Sigmoid colon (tissue), 3 donors: ENCODE measurements at regions not wholly inside any gene's neighbourhood (a gene's known extent, or its start where the extent isn't known, plus 50 kb on each side); places are given as distances from the start of the nearest gene placed in this dataset.

Source experiments
- POLR2A ChIP-seq, 2 donors: fragments of 450-650 bp; IDR thresholded peaks; one replicate each; pipeline ENCODE4 v1.6.1; 2016; ENCODE audit warnings: antibody characterized with exemption in 2 of 2, mild to moderate bottlenecking in 2 of 2, moderate library complexity in 2 of 2
- TF ChIP-seq, protein P1 (sequence below), 4 experiments: fragments of 450-650 bp in 3 of 4; fragments of 200-600 bp in 1 of 4; IDR thresholded peaks; one replicate each; pipeline ENCODE4 v1.5.1; 2016 to 2019; ENCODE audit warnings: antibody characterized with exemption in 4 of 4, mild to moderate bottlenecking in 3 of 4, moderate library complexity in 2 of 4

DNA sequence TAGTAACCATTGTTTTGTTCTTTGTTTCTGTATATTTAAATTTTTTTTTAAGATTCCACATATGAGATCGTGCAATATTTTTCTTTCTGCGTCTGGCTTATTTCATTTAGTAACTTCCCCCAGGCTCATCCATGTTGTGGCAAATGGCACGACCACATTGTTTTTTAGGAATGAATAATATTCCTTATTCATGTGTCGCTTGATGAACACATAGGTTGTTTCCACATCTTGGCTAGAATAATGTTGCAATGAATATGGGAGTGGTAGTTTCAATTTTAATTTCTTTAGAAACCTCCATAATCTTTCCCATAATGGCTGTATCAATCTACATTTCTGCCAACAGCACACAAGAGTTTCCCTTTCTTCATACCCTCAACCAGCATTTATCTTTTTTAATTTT, 166.8 kb upstream of the NR3C2 start:
- TF ChIP-seq, protein P1, sequence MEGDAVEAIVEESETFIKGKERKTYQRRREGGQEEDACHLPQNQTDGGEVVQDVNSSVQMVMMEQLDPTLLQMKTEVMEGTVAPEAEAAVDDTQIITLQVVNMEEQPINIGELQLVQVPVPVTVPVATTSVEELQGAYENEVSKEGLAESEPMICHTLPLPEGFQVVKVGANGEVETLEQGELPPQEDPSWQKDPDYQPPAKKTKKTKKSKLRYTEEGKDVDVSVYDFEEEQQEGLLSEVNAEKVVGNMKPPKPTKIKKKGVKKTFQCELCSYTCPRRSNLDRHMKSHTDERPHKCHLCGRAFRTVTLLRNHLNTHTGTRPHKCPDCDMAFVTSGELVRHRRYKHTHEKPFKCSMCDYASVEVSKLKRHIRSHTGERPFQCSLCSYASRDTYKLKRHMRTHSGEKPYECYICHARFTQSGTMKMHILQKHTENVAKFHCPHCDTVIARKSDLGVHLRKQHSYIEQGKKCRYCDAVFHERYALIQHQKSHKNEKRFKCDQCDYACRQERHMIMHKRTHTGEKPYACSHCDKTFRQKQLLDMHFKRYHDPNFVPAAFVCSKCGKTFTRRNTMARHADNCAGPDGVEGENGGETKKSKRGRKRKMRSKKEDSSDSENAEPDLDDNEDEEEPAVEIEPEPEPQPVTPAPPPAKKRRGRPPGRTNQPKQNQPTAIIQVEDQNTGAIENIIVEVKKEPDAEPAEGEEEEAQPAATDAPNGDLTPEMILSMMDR (IDR thresholded peaks at IDR 0.05): no peak
- no peak for TF ChIP-seq POLR2A (IDR thresholded peaks at IDR 0.05)
